IMR-90 (cell line): ENCODE measurements at regions not wholly inside any gene's neighbourhood (a gene's known extent, or its start where the extent isn't known, plus 50 kb on each side); places are given as distances from the start of the nearest gene placed in this dataset.

Source experiments
- ATAC-seq: fragments of 200-7000 bp; cut with Tn5 transposase; 2 replicates; pipeline ENCODE4 v1.9.1; 2020; ENCODE audit warnings: low read depth, mild to moderate bottlenecking, moderate library complexity
- BruUV-seq: library from RNA; stranded (reverse); fragments of 400-500 nt; replicated peaks from 2 replicates; lab custom pipeline; 2021; lab: Mats Ljungman, UMichigan
- CTCF ChIA-PET: fragments of 300-600 bp; formaldehyde crosslinking; extraction: SDS; loops from one replicate; lab custom pipeline; 2021; ENCODE audit warnings: antibody characterized with exemption; lab: Yijun Ruan, JAX
- POLR2A ChIA-PET: fragments of 300-600 bp; sonication (Branson Sonifier 250); formaldehyde crosslinking; loops from one replicate; lab custom pipeline; 2022; ENCODE audit warnings: antibody characterized with exemption; ENCODE audit not compliant: unreplicated experiment; lab: Charles Lee
- DNase-seq: peaks from one replicate; pipeline ENCODE4 v3.0.0; 2013
- H2AFZ ChIP-seq: replicated peaks from 2 replicates; pipeline ENCODE3; 2013; ENCODE audit warnings: low read length, mild to moderate bottlenecking; ENCODE audit not compliant: poor library complexity
- H2AK5ac ChIP-seq: 2 replicates; pipeline ENCODE4 v1.6.1; 2013; ENCODE audit warnings: low read depth, low read length, inconsistent platforms
- H2AK9ac ChIP-seq: replicated peaks from 2 replicates; pipeline ENCODE3; 2013; ENCODE audit warnings: mild to moderate bottlenecking, low read depth, low read length, moderate library complexity; ENCODE audit not compliant: poor library complexity
- H2BK120ac ChIP-seq: 2 replicates; pipeline ENCODE4 v1.6.1; 2013; ENCODE audit warnings: low read depth, low read length, inconsistent platforms
- H2BK15ac ChIP-seq: 3 replicates; pipeline ENCODE4 v1.6.1; 2013; ENCODE audit warnings: low read depth, low read length, inconsistent platforms
- H2BK20ac ChIP-seq: 2 replicates; pipeline ENCODE4 v1.6.1; 2013; ENCODE audit warnings: low read depth, mild to moderate bottlenecking, inconsistent platforms, low read length, moderate library complexity
- H2BK5ac ChIP-seq: 2 replicates; pipeline ENCODE4 v1.6.1; 2013; ENCODE audit warnings: mild to moderate bottlenecking, low read depth, low read length, inconsistent platforms; ENCODE audit not compliant: poor library complexity, severe bottlenecking
- H3K14ac ChIP-seq: replicated peaks from 2 replicates; pipeline ENCODE4 v1.6.1; 2013; ENCODE audit warnings: low read depth, low read length, inconsistent platforms
- H3K18ac ChIP-seq: 2 replicates; pipeline ENCODE4 v1.6.1; 2013; ENCODE audit warnings: low read depth, low read length, control low read depth
- H3K23ac ChIP-seq: 2 replicates; pipeline ENCODE4 v1.6.1; 2013; ENCODE audit warnings: low read depth, low read length, inconsistent platforms
- H3K27ac ChIP-seq: 2 replicates; pipeline ENCODE4 v1.5.1; 2013; ENCODE audit warnings: mild to moderate bottlenecking, control low read depth, low read length; ENCODE audit not compliant: insufficient read depth
- H3K27me3 ChIP-seq: 2 replicates; pipeline ENCODE4 v1.6.1; 2013; ENCODE audit warnings: low read length; ENCODE audit not compliant: control insufficient read depth, insufficient read depth
- H3K36me3 ChIP-seq: 2 replicates; pipeline ENCODE4 v1.6.1; 2013; ENCODE audit warnings: low read length, mixed read lengths; ENCODE audit not compliant: control insufficient read depth, insufficient read depth
- H3K4ac ChIP-seq: 2 replicates; pipeline ENCODE4 v1.6.1; 2013; ENCODE audit warnings: low read depth, low read length, inconsistent platforms
- H3K4me1 ChIP-seq: 2 replicates; pipeline ENCODE4 v1.6.1; 2013; ENCODE audit warnings: low read length, mixed read lengths; ENCODE audit not compliant: control insufficient read depth, insufficient read depth
- H3K4me2 ChIP-seq: 2 replicates; pipeline ENCODE4 v1.6.1; 2013; ENCODE audit warnings: low read depth, mild to moderate bottlenecking, control low read depth, low read length, moderate library complexity
- H3K4me3 ChIP-seq: 2 replicates; pipeline ENCODE4 v1.5.1; 2013; ENCODE audit warnings: low read depth, mild to moderate bottlenecking, control low read depth, low read length, moderate library complexity; ENCODE audit not compliant: insufficient read depth
- H3K56ac ChIP-seq: 2 replicates; pipeline ENCODE4 v1.6.1; 2013; ENCODE audit warnings: low read length, inconsistent platforms; ENCODE audit not compliant: insufficient read depth; ENCODE audit errors: extremely low read depth
- H3K79me1 ChIP-seq, 2 experiments: 2 replicates each; pipeline ENCODE4 v1.6.1; 2013; ENCODE audit warnings: low read length in 2 of 2, inconsistent platforms in 1 of 2, low read depth in 1 of 2
- H3K9ac ChIP-seq: 2 replicates; pipeline ENCODE4 v1.6.1; 2013; ENCODE audit warnings: low read depth, low read length, control low read depth
- H3K9me1 ChIP-seq: 2 replicates; pipeline ENCODE4 v1.6.1; 2013; ENCODE audit warnings: low read length, inconsistent platforms; ENCODE audit not compliant: insufficient read depth
- H3K9me3 ChIP-seq: 2 replicates; pipeline ENCODE4 v1.6.1; 2013; ENCODE audit warnings: low read length; ENCODE audit not compliant: control insufficient read depth, insufficient read depth
- H4K20me1 ChIP-seq: 2 replicates; pipeline ENCODE4 v1.6.1; 2013; ENCODE audit warnings: low read length, inconsistent platforms; ENCODE audit not compliant: insufficient read depth
- H4K5ac ChIP-seq: 2 replicates; pipeline ENCODE4 v1.6.1; 2013; ENCODE audit warnings: mild to moderate bottlenecking, low read depth, low read length, control low read depth
- H4K8ac ChIP-seq, 2 experiments: 2 replicates each; pipeline ENCODE4 v1.6.1; 2013; ENCODE audit warnings: low read depth in 2 of 2, low read length in 2 of 2, control low read depth in 1 of 2, inconsistent platforms in 1 of 2
- H4K91ac ChIP-seq: 2 replicates; pipeline ENCODE4 v1.6.1; 2013; ENCODE audit warnings: low read depth, low read length, inconsistent platforms; ENCODE audit not compliant: insufficient read depth
- FOS ChIP-seq: fragments of 150-350 bp; IDR thresholded peaks from 2 replicates; pipeline ENCODE4 v1.6.1; 2016; ENCODE audit warnings: low read depth, low read length
- MAZ ChIP-seq: IDR thresholded peaks from 2 replicates; pipeline ENCODE4 v1.6.1; 2012; ENCODE audit warnings: low read depth, mild to moderate bottlenecking, low read length, improper control_type of control experiment, moderate library complexity, borderline replicate concordance
- WGBS, 2 experiments: methylation state at CpG; one replicate each; pipeline versions ENCODE4 v1.1.5 to v1.1.7; 2013; ENCODE audit warnings: missing lambda C conversion rate in 2 of 2; ENCODE audit not compliant: insufficient read length in 1 of 2; ENCODE audit errors: extremely low coverage in 2 of 2; 5-methylcytosine and 5-hydroxymethylcytosine counted together
- dilution Hi-C: fragments of 300-500 bp; cut with HindIII; formaldehyde crosslinking; loops from one replicate; pipeline ENCODE4 v1.14.3; 2018; ENCODE audit warnings: low sequenced_read_pairs; ENCODE audit not compliant: unreplicated experiment
- in situ Hi-C: fragments of 300-500 bp; cut with MboI; formaldehyde crosslinking; loops from 3 replicates; pipeline ENCODE4 v1.14.3; 2019; ENCODE audit warnings: low sequenced_read_pairs, inconsistent platforms, mixed read lengths
- intact Hi-C: fragments of 100-400 bp; cut with micrococcal nuclease; formaldehyde crosslinking; loops from 2 replicates; pipeline ENCODE4 v1.10.0; 2022

DNA sequence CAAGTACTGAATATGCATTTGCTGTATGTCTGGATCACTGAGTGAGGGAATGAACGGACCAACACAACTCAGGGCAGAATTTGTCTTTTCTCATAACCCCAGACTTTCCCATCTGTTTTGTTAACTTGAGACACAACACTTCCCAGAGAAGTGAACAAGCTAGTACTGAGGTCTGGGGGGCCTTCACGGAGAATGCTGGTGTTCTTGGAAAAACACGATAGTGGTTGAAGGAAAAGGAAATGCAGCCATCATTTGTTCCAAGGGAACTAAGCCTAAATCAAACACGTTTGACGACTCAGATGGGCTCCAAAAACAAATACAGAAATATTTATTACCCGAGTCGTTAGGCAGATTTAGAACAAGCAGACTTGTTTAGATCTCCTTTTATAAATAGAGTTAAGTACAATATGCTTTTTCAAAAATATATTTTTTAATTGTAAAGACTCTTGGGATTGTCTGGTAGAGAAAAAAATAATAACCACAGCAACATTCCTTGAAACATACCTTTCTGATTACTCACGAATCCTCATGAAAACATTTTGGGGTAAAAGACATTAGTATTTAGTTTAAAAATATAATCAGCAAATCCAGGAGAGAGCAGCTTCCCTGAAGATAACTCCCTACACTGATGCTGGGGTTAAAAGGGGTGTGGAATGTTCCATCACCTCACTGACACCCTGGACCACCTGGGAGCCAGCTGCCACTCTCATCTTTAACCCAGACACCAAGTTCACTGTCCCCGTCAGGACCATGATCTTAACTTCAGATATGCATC is 427.7 kb upstream of the RUNX1 start:
- H3K4me3 ChIP-seq: no peak overlapping the region
- H3K27ac ChIP-seq: peak overlapping the region; percentile 77
- H2AK5ac ChIP-seq: peak overlapping the region; percentile 81
- no peaks in the 10 kb centered on the region for H3K27me3 ChIP-seq
- peak overlapping the region; percentile 99 for H2BK15ac ChIP-seq
- no peaks in the 10 kb centered on the region for H3K79me1 ChIP-seq
- CTCF ChIA-PET: interaction anchor here (0.6 to 1.3 kb wide), 2 partner anchors 16 to 587 kb away, joined by 3 to 4 read pairs; no protein-coding TSS in a partner anchor
- intact Hi-C loops (loop anchor here (5.0 kb wide), 1 partner anchor 590 kb away; no protein-coding TSS in a partner anchor), dilution Hi-C loops (no loop called here), in situ Hi-C loops (no loop called here)
- TF ChIP-seq MAZ (no peak), FOS (peak; percentile 59; the same call in 1 of the 2 replicates)
- peak overlapping the region; percentile 99 for H2BK120ac ChIP-seq
- H3K14ac ChIP-seq: peak overlapping the region; percentile 97
- no peaks in the 10 kb centered on the region for H3K9me3 ChIP-seq
- H2BK5ac ChIP-seq: peak overlapping the region; percentile 98
- ATAC-seq: peak; percentile 73
- H2AK9ac ChIP-seq: no peak overlapping the region
- POLR2A ChIA-PET: no interaction called here
- peak overlapping the region; percentile 70 for H3K4me2 ChIP-seq
- BruUV-seq: no TSS peak
- peaks cover 14% of the 10 kb centered on the region for H3K4me1 ChIP-seq
- peak overlapping the region; percentile 97 for H3K23ac ChIP-seq
- peak overlapping the region; percentile 37 to 98 for H4K8ac ChIP-seq
- no peaks in the 10 kb centered on the region for H4K20me1 ChIP-seq
- peak overlapping the region; percentile 98 for H3K4ac ChIP-seq
- no peak overlapping the region for H3K9ac ChIP-seq
- peak overlapping the region; percentile 67 for H3K56ac ChIP-seq
- peak overlapping the region; percentile 94 for H4K5ac ChIP-seq
- peaks cover 6% of the 10 kb centered on the region for H3K9me1 ChIP-seq
- H2AFZ ChIP-seq: peak overlapping the region; percentile 88
- WGBS, 2 experiments: no CpG with 5 or more reads among the region's 9 CpGs
- H3K18ac ChIP-seq: peak overlapping the region; percentile 95
- peak; percentile 71 for DNase-seq
- H4K91ac ChIP-seq: peak overlapping the region; percentile 97
- no peaks in the 10 kb centered on the region for H3K36me3 ChIP-seq
- H2BK20ac ChIP-seq: peak overlapping the region; percentile 99
